RWPE2 (cell line): ENCODE measurements at regions not wholly inside any gene's neighbourhood (a gene's known extent, or its start where the extent isn't known, plus 50 kb on each side); places are given as distances from the start of the nearest gene placed in this dataset.

Experiments
- ATAC-seq: fragments of 200-7000 bp; cut with Tn5 transposase; 3 replicates; pipeline ENCODE4 v1.9.1; 2021; ENCODE audit warnings: low read depth
- DNase-seq: peaks from one replicate; pipeline ENCODE4 v3.0.0-alpha.2; 2020; ENCODE audit warnings: low spot score
- H3K27ac ChIP-seq: fragments of 450-650 bp; 2 replicates; pipeline ENCODE4 v1.5.1; 2017; ENCODE audit warnings: mild to moderate bottlenecking; ENCODE audit not compliant: poor library complexity, severe bottlenecking
- H3K27me3 ChIP-seq: fragments of 250-450 bp; sonication (Bioruptor Pico); 2 replicates; pipeline ENCODE4 v1.5.1; 2021; ENCODE audit warnings: mild to moderate bottlenecking, moderate library complexity; ENCODE audit not compliant: insufficient read depth, poor library complexity, severe bottlenecking
- H3K36me3 ChIP-seq: fragments of 250-450 bp; sonication (Bioruptor Pico); 2 replicates; pipeline ENCODE4 v1.5.1; 2020; ENCODE audit warnings: low read depth, mild to moderate bottlenecking, moderate library complexity
- H3K4me1 ChIP-seq: fragments of 250-450 bp; sonication (Bioruptor Pico); 2 replicates; pipeline ENCODE4 v1.5.1; 2021; ENCODE audit warnings: mild to moderate bottlenecking, moderate library complexity; ENCODE audit not compliant: insufficient read depth, poor library complexity, severe bottlenecking
- H3K4me3 ChIP-seq: fragments of 250-450 bp; sonication (Bioruptor Pico); 2 replicates; pipeline ENCODE4 v1.5.1; 2021; ENCODE audit warnings: mild to moderate bottlenecking, moderate library complexity; ENCODE audit not compliant: severe bottlenecking
- H3K9me3 ChIP-seq: fragments of 250-450 bp; sonication (Bioruptor Pico); 2 replicates; pipeline ENCODE4 v1.5.1; 2021; ENCODE audit warnings: mild to moderate bottlenecking, moderate library complexity; ENCODE audit not compliant: severe bottlenecking
- TF ChIP-seq, protein P1 (sequence below): fragments of 450-650 bp; IDR thresholded peaks from one replicate; pipeline ENCODE4 v1.5.1; 2017; ENCODE audit warnings: mild to moderate bottlenecking, moderate library complexity; ENCODE audit not compliant: poor library complexity, severe bottlenecking

DNA sequence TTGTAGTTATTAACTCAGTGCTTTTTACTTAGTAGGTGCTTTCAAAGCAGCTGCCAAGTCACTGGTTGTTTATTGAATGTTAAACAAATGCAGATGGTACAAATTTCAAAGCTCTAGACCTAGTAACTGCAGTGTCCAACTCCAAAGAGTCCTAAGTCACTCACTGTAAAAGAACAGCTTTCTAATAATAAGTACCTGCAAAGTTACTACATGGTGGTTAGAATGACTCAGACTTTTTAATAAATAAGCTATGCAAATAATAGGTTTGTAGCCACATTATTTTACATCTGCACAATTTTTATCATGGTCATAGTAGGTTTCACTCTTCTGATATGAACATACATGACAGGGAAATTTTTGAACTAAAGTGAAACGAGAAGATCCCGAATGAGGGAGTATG lies 1620.4 kb upstream of the CELF4 start:
- DNase-seq (no peak), ATAC-seq (no peak)
- Histone ChIP-seq H3K4me3 (no peak overlapping the region), H3K27me3 (no peaks in the 10 kb centered on the region), H3K36me3 (no peaks in the 10 kb centered on the region), H3K9me3 (no peaks in the 10 kb centered on the region), H3K4me1 (no peaks in the 10 kb centered on the region), H3K27ac (no peak overlapping the region)
- TF ChIP-seq, protein P1, sequence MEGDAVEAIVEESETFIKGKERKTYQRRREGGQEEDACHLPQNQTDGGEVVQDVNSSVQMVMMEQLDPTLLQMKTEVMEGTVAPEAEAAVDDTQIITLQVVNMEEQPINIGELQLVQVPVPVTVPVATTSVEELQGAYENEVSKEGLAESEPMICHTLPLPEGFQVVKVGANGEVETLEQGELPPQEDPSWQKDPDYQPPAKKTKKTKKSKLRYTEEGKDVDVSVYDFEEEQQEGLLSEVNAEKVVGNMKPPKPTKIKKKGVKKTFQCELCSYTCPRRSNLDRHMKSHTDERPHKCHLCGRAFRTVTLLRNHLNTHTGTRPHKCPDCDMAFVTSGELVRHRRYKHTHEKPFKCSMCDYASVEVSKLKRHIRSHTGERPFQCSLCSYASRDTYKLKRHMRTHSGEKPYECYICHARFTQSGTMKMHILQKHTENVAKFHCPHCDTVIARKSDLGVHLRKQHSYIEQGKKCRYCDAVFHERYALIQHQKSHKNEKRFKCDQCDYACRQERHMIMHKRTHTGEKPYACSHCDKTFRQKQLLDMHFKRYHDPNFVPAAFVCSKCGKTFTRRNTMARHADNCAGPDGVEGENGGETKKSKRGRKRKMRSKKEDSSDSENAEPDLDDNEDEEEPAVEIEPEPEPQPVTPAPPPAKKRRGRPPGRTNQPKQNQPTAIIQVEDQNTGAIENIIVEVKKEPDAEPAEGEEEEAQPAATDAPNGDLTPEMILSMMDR, result no peak

DNA sequence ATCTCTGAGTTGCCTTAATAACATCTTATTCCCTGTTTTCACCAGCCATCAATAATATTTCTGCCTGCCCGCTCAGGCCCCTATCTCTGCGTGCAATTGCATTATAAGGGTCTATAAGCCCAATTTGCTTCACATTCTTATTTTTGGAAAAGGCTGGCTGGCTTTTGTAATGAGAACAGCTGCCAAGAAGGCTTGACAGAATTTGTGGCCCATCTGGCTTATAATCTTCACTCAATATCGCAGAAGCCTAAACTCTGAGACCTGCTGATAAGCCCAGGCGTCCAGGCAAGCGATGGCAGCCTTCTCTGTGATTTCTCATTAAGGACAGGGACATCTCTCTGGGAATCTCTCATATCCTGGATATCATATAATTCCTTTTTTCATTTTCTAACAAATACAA lies 1618.6 kb upstream of the CELF4 start:
- Histone ChIP-seq H3K27ac (no peak overlapping the region), H3K4me1 (no peaks in the 10 kb centered on the region), H3K36me3 (no peaks in the 10 kb centered on the region), H3K9me3 (no peaks in the 10 kb centered on the region), H3K27me3 (no peaks in the 10 kb centered on the region), H3K4me3 (no peak overlapping the region)
- TF ChIP-seq, protein P1, result no peak
- ATAC-seq (no peak), DNase-seq (no peak)

DNA sequence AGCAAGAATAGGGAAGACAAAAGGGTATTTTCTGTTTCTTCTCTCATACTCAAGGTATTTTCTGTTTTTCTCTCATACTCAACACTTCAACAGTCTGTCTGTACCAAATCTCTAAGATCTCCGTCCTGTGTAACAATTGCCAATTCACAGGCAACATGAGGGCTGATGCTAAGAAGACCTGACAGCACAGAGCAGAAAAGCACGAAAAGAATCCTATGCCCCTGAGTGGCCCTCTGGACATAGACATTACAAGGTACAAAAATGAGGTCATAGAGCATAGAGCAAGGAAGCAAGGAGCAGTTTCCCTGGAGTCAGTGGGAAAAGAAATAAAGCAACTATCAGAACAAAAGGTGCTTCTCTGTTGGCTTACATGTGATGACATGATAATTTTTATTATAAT lies 1612.6 kb upstream of the CELF4 start:
- Histone ChIP-seq H3K9me3 (no peaks in the 10 kb centered on the region), H3K4me1 (no peaks in the 10 kb centered on the region), H3K27me3 (no peaks in the 10 kb centered on the region), H3K36me3 (no peaks in the 10 kb centered on the region), H3K4me3 (no peak overlapping the region), H3K27ac (no peak overlapping the region)
- DNase-seq (no peak), ATAC-seq (no peak)
- TF ChIP-seq, protein P1, result no peak

DNA sequence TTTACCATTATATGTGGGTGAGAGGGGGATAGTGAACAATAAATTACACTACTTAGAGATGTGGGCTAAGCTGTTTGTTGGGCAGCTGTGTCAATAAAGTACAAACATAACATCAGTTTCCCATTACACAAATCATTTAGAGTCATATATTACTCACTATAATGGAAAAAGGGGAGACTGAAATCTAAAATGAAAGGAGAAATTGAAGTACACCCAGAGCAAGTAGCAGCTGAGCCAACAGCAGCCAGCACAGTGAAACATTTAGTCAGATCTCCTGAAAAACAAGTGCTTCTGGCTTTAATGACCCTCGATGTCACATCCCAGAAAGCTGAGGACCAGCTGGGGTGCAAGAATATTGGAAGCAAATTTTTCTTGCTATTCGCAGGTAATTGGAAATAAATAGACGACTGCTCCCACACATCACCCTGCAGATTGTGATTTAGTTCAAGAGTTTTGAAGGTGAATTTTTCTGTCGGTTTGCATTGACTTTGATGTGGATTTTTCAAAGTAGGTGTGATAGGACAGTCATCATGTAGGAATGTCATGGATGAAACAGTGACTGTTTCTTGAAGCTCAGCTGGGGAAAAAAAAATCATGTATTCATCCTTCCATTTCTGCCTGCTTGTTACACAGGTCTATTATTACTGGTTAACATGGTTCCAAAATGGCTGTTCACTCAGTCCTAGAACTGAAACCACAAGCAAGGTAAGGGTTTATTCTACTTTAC lies 1607.3 kb upstream of the CELF4 start:
- H3K4me3 ChIP-seq, result no peak overlapping the region
- DNase-seq, result no peak
- no peaks in the 10 kb centered on the region for H3K27me3 ChIP-seq
- H3K27ac ChIP-seq, result no peak overlapping the region
- H3K9me3 ChIP-seq, result no peaks in the 10 kb centered on the region
- no peaks in the 10 kb centered on the region for H3K36me3 ChIP-seq
- no peak for ATAC-seq
- TF ChIP-seq, protein P1, result no peak
- H3K4me1 ChIP-seq, result no peaks in the 10 kb centered on the region

DNA sequence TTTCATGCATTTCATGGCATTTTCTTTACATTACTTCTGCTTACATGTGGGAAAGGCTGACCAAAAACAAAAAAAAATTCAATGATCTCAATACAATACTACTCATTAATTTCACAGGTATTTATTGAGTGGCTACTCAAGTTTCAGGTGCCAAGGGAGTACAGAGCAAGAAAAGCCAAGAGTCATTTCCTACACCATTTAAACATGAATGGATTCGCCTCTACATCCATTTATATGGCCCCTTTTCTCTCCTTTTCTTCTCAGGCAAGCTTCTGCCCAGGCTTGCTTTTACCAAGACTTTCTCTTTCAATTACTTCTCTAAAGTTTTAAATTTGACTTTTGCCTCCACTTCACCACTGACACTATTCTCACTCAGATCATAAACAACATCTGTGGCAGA lies 1603.1 kb upstream of the CELF4 start:
- no peaks in the 10 kb centered on the region for H3K36me3 ChIP-seq
- no peak for DNase-seq
- TF ChIP-seq, protein P1, result no peak
- H3K4me3 ChIP-seq, result no peak overlapping the region
- H3K27me3 ChIP-seq, result no peaks in the 10 kb centered on the region
- H3K9me3 ChIP-seq, result no peaks in the 10 kb centered on the region
- ATAC-seq, result no peak
- no peaks in the 10 kb centered on the region for H3K4me1 ChIP-seq
- no peak overlapping the region for H3K27ac ChIP-seq
